ENCODE measurements at regions not wholly inside any gene's neighbourhood (a gene's known extent, or its start where the extent isn't known, plus 50 kb on each side); places are given as distances from the start of the nearest gene placed in this dataset.

DNA sequence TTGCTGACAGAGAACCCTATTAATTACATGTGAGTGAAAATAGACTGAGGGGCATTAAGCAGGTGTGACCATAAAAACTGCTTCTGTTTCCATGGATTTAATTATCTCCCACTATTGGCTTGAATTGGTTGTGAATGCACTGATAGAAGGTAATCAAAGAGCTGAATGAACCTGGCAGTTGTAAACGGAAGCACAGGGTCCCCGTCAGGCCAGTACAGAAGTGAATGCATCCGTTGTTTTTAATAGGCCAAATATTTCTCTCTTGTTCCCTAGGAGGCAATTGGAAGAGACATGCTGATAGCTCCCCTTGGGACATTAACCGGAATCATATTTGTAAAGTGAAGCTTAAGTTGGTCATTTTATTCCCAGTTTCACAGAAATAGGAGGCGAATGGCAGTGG is 147.0 kb downstream of the CAVIN4 start:
- TF ChIP-seq REST (IDR thresholded peaks at IDR 0.05; ENCODE audit: insufficient read depth in 1 of 2, low read depth in 2 of 2, low read length in 2 of 2): no peak
- TF ChIP-seq SIN3A (IDR thresholded peaks at IDR 0.05; ENCODE audit: borderline replicate concordance, insufficient read depth, low read length): no peak
- TF ChIP-seq FOXP2 (optimal IDR thresholded peaks at IDR 0.05; ENCODE audit: borderline replicate concordance, extremely low read depth, extremely low read length, insufficient read depth): no peak
- no peak for TF ChIP-seq POLR2AphosphoS5 (IDR thresholded peaks at IDR 0.05; ENCODE audit: low read depth, low read length)
- TF ChIP-seq TAF1 (IDR thresholded peaks at IDR 0.05; ENCODE audit: borderline replicate concordance, insufficient read depth, low read length): no peak

DNA sequence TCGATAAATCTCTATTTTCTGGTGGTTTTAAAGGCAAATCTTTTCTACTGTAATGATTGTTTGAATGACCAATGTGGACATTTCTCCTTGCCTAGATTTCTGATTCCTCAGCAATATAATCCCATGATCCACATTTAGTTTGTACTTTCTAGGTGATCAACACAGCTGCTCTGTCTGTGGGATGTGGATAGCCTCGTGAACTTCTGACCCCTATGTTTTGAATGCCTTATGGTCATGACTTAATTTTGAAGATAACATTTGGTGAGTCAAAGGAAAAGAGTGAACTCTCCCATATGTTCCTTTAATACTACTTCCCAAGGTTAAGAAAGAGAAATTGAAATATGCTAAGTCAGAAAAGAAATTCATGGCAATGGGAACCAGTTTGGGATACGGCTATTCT is 147.5 kb downstream of the CAVIN4 start:
- TF ChIP-seq REST (IDR thresholded peaks at IDR 0.05; ENCODE audit: insufficient read depth in 1 of 2, low read depth in 2 of 2, low read length in 2 of 2): no peak
- no peak for TF ChIP-seq SIN3A (IDR thresholded peaks at IDR 0.05; ENCODE audit: borderline replicate concordance, insufficient read depth, low read length)
- no peak for TF ChIP-seq FOXP2 (optimal IDR thresholded peaks at IDR 0.05; ENCODE audit: borderline replicate concordance, extremely low read depth, extremely low read length, insufficient read depth)
- TF ChIP-seq TAF1 (IDR thresholded peaks at IDR 0.05; ENCODE audit: borderline replicate concordance, insufficient read depth, low read length): no peak
- no peak for TF ChIP-seq POLR2AphosphoS5 (IDR thresholded peaks at IDR 0.05; ENCODE audit: low read depth, low read length)

GRCh38 chr9:100729336-100729895 is 151.5 kb downstream of the CAVIN4 start:
- TF ChIP-seq TAF1 (IDR thresholded peaks at IDR 0.05; ENCODE audit: borderline replicate concordance, insufficient read depth, low read length): no peak

GRCh38 chr9:100730086-100730485 is 152.2 kb downstream of the CAVIN4 start:
- no peak for TF ChIP-seq REST (IDR thresholded peaks at IDR 0.05; ENCODE audit: insufficient read depth in 1 of 2, low read depth in 2 of 2, low read length in 2 of 2)
- TF ChIP-seq FOXP2 (optimal IDR thresholded peaks at IDR 0.05; ENCODE audit: borderline replicate concordance, extremely low read depth, extremely low read length, insufficient read depth): no peak
- TF ChIP-seq POLR2AphosphoS5 (IDR thresholded peaks at IDR 0.05; ENCODE audit: low read depth, low read length): no peak
- TF ChIP-seq SIN3A (IDR thresholded peaks at IDR 0.05; ENCODE audit: borderline replicate concordance, insufficient read depth, low read length): no peak

GRCh38 chr9:100731038-100731556 is 153.2 kb downstream of the CAVIN4 start:
- TF ChIP-seq REST (IDR thresholded peaks at IDR 0.05; ENCODE audit: insufficient read depth in 1 of 2, low read depth in 2 of 2, low read length in 2 of 2): no peak
- no peak for TF ChIP-seq TAF1 (IDR thresholded peaks at IDR 0.05; ENCODE audit: borderline replicate concordance, insufficient read depth, low read length)
- no peak for TF ChIP-seq POLR2AphosphoS5 (IDR thresholded peaks at IDR 0.05; ENCODE audit: low read depth, low read length)
- no peak for TF ChIP-seq FOXP2 (optimal IDR thresholded peaks at IDR 0.05; ENCODE audit: borderline replicate concordance, extremely low read depth, extremely low read length, insufficient read depth)
- TF ChIP-seq SIN3A (IDR thresholded peaks at IDR 0.05; ENCODE audit: borderline replicate concordance, insufficient read depth, low read length): no peak
